ENCODE measurements at regions not wholly inside any gene's neighbourhood (a gene's known extent, or its start where the extent isn't known, plus 50 kb on each side); places are given as distances from the start of the nearest gene placed in this dataset.
"Not testable (repeated sequence)": the region's sequence is repeated elsewhere in the genome, so short reads cannot be mapped to it uniquely, and the experiment has no call there.

DNA sequence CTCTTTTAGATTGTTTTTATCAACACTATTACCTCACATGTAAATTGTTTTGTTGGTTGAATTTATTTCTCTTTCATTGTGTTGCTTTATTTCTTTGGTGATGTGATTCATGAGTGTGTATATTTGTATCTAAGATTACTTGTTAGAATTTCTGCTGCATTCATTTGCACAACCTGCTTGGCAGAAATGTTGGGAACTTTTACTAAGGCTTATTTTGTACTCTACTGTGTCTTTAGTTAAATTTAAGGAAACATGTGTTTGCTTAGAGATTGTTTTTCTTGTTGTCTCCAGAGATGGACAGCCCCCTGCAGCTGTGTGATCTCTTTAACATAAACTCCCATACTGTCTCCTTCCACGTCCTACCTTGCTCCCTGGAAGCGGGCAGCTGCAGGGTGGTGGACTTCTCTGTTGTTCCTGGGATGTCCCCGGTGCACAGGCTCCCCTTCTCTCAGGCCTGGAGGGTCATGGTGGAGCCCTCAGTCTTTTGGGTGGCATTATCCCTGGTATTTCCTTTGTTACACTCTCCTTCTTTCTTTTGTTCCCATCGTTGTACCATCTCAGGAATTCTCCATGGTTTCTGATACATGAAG lies 212.0 kb upstream of the SPRY2 start:
- no peak for DNase-seq (ENCODE audit: low read depth)

DNA sequence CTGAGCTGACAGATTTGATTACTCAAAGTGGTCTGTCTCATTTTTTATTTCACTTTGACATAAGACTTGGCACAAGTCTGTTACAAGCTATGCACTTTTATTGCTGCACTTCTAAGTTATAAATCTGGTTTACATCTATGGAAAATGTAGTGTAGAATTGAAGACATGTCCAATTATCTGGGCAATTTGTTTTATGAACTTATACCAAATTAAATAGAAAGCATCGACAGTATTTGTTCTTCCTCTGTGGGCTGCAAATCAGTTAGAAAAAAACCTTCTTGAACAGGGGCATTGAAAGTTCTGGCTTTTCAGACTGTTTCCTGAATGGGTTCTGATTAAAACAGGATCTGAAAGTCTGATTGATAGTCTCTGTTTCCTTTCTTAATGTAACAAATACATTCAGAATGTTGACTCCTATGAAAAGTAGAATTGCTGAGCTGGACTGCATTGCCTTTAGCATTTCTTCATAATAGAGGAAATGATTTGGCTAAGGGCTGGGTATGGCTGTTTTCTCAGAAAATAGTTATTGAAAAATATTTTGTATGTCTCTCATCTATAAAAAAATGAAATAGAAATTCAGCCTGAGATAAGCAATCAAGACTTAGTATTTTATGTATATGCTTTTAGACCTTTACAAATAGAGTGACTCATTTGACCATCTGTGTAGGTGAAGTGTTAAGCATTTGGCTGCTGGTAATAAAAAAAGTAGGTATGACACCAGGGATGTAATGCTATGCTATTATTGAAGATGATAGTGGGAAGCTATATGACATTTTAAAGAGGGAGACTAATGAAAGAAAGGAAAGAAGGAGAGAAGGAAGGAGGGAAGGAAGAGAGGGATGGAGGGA lies 210.9 kb upstream of the SPRY2 start:
- no peak for DNase-seq (ENCODE audit: low read depth)

DNA sequence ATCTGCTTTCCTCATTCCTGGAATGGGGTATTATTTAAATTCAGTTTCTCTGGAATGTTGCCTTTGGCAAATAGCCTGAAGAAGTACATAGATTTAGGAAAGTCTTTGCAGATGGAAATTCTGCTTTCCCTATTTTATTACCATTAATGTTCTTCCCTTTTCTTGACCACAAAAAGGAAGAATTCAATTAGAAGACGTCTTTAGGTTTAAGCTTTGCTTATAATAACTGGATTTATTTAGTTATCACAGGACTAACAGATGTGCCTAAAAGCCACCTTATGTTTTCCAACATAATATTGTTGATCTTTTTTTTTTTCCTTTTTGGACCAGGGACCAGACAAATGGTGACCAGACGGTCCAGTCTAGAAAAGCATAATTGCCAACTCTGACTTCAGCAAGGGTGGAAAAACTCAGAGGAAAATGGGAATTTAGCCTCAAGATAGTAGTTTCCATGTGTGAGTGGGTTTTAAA lies 210.1 kb upstream of the SPRY2 start:
- no peak for DNase-seq (ENCODE audit: low read depth)

DNA sequence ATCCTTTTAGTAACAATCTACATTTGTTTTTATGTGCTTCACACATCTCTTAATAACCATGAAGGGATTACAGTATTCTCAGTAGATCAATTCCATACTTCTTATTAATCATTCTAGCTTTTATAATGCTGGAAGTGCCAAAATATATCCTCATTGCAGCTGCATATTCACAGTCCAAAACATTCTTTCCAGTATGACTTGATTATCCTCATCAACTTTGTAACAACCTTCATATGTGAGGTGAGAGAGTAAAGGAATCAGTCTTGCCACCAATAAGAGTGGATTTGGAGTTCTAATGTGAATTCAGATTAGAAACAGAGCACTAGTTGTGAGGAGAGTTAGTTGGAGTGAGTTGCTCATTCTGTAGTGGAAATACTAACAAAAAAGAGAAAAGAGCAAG lies 208.0 kb upstream of the SPRY2 start:
- no peak for DNase-seq (ENCODE audit: low read depth)

DNA sequence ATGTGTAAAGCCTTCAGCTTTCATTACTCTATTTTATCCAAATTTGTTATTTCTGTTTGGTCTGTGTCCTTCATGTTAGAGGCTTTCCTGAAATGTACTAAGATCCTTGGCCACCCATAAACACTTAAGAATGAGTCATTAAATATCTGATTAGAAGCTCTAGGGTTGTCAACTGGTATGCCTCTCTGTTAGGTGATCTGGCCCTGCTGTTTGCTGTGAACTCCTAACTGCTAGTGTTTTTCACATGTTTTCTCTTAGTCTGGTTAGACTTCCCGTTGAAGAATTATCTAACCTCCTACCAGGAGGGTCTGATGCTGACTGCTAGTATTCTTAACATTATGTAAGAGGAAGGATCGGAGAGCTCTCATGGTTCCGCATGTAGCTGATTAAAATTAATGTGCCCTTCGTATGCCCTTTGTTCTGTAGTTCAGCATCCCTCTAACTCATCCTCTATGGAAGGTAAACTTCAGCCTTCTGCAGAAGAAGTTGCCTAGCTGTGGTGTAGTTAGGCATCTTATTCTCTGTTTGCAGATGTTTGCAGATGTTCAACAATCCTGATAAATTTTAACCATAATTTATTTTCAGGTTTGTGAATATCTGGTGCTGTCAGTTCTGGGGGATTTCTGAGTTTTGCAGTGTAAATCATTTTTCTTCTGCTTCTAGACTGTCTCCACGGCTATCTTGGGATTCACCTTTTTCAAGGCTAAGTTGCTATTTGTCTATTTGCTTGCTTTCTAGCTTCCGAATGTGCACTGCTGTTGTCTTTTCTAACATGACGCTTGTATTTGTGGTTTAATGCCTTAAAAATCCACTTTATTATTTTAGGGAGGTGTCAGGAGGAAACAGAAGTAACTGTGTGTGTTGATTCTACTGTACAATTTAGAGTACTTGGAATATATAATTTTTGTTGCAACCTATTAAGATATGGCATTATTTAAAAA lies 207.2 kb upstream of the SPRY2 start:
- no peak for DNase-seq (ENCODE audit: low read depth)

DNA sequence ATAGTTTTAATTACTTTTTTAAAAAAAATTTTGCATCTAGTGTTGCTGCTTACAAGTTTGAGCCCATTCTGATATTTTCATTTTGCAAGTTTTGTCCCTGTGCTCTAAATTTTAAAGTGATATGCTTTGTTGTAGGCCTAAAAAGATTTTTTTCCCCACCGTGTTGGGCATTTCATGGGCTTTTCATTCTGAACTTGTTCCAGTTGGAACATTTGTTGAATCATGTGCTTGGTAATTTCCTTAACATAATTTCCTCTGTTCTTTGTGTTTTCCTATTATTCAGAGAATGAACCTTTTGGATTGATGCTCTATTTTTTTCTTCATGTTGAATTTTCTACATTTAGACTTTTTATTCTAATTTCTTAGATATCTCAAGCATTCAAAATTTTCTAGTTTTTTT lies 206.4 kb upstream of the SPRY2 start:
- no peak for DNase-seq (ENCODE audit: low read depth)

DNA sequence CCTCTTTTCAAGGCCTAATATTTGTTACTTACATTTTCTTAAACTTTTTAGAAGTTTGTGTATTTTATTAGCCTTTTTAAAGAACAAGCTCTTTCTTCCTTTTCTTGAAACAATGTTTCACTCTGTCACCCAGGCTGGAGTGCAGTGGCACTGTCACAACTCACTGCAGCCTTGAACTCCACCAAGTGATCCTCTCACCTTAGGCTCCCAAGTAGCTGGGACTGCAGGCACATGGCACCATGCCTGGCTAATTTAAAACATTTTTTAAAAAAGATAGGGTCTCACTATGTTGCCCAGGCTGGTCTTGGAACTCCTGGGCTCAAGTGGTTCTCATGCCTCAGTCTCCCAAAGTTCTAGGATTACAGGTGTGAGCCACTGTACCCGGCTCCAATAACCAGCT lies 192.2 kb upstream of the SPRY2 start:
- DNase-seq (ENCODE audit: low read depth): no peak

DNA sequence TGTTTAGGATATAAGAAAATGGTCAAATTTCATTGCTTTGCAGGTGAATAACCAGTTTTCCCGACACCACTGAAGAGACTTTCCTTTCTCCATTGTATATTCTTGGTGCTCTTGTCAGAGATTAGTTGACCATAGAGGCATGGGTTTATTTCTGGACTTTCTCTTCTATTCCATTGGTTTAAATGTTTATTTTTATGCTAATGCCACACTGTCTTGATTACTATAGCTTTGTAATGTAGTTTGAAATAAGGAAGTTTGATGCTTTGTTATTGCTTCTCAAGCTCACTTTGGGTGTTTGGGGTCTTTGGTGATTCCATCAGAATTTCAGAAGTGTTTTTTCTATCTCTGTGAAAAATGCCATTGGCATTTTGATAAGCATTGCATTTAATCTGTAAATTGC lies 190.0 kb upstream of the SPRY2 start:
- no peak for DNase-seq (ENCODE audit: low read depth)

DNA sequence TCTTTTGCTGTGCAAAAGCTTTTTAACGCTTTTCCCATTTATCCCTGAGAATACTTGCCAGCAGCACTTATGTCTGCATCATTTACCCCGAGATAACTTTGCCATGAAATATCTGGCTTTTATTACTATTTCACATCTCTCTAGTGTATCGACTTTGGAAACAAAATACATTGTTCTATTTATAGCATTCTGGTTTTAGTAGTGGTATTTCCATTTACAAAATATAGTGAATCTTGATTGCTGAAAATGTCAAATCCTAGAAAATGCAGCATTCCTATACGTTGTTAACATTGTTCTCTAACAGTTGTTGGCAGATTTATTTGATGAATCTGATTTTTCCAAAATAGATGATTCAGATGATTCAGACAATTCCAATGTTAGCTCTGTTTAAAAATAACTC lies 189.3 kb upstream of the SPRY2 start:
- DNase-seq (ENCODE audit: low read depth): no peak

DNA sequence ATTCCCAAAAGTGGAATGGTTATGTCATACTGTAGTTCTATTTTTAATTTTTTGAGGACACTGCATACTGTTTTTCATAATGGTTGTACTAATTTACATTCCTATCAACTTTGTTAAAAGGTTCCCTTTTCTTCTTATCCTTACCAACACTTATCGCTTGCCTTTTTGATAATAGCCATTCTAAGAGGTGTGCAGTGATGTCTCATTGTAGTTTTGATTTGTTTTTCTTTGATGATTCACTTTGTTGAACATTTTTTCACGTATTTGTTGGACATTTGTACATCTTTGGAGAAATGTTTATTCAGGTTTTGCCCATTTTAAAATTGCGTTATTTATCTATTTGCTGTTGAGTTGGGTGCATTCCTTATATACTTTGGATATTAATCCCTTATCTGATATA lies 188.8 kb upstream of the SPRY2 start:
- no peak for DNase-seq (ENCODE audit: low read depth)

DNA sequence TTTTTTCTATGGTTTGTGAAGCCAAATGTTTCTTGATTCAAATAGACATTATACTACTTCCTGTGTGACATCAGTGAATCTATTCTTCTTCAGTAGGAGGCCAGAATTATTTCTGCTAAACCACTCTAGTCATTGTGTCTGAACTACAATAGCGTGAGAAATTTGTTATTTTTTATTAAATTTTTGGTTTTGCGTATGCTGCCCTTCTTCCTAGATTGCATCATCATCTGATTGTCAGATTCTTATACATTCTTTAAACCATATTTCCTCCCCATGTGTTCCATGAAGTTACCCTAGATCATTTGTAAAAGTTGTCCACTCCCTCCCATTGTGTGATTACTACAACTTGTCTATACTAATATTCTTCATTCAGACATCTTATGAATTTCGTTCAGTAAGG lies 187.8 kb upstream of the SPRY2 start:
- DNase-seq (ENCODE audit: low read depth): no peak

DNA sequence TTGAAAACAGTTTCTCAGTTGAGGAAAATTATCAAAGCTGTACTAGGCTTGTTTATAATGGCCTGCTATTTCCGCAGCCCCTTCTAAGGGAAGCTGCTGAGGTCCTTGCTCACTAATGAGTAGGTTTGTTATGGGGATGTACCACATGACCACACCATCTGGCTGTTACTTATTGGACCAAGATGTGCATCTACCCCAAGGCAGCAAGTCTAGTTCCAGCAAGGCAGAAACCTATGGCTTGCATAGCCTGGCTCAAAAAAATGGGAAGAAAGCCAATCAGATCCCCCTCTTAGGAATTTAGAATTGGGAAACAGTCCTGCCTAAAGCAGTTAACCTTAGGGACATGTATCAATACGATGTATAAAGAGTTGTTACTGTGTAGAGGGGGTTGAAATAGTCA lies 186.5 kb upstream of the SPRY2 start:
- DNase-seq (ENCODE audit: low read depth): peak; percentile 80

DNA sequence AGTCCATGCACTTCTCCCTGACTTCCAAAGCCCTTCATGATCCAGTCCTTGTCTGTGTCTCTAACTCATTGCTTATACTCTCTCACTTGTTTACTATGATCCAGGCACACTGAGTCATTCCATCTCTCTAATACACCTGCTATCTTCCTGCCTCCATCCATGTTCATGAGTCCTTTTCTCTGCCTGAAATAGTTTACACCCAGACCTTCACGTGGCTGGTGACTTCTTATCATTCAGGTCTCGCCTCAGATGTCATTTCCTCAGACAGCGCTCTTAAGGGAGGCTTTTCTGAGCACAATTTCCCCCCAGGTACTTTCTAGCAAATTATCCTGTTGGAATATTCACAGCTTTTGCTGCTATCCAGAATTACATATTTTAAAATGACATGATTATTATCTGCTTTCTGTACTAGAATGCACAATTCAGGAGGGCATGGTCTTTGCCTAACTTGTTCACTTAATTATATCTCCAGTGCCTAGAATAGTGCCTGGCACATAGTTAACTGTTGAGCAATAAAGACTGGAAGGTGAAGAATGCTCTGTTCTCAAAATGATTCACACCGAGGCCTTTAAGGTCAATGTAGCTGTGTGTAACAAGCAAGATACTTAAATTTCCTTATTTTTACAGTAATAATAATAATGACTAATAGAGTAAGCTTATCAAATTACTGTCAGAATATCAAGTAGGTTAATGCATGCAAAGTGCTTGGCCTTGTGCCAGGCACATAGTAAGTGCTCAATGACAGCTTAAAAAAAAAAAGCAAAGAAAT lies 183.7 kb upstream of the SPRY2 start:
- peak; percentile 45 for DNase-seq (ENCODE audit: low read depth)

DNA sequence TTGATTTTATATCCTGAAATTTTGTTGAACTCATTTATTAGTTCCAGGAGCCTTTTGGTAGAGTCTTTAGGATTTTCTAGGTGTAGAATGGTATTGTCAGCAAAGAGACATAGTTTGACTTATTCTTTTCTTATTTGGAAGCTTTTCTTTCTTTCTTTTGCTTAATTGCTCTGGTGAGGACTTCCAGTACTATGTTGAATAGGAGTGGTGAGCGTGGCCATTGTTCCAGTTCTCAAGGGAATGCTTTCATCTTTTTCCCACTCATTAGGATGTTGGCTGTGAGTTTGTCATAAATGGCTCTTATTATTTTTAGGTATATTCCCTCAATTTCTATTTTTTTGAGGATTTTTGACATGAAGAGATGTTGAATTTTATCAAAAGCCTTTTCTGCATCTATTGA lies 182.2 kb upstream of the SPRY2 start:
- DNase-seq (ENCODE audit: low read depth): no peak

DNA sequence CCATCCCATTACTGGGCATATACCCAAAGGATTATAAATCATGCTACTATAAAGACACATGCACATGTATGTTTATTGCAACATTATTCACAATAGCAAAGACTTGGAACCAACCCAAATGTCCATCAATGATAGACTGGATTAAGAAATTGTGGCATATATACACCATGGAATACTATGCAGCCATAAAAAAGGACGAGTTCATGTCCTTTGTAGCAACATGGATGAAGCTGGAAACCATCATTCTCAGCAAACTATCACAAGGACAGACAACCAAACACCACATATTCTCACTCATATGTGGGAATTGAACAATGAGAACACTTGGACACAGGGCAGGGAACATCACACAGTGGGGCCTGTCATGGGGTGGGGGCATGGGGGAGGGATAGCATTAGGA lies 181.5 kb upstream of the SPRY2 start:
- not testable (repeated sequence) for DNase-seq (ENCODE audit: low read depth)

DNA sequence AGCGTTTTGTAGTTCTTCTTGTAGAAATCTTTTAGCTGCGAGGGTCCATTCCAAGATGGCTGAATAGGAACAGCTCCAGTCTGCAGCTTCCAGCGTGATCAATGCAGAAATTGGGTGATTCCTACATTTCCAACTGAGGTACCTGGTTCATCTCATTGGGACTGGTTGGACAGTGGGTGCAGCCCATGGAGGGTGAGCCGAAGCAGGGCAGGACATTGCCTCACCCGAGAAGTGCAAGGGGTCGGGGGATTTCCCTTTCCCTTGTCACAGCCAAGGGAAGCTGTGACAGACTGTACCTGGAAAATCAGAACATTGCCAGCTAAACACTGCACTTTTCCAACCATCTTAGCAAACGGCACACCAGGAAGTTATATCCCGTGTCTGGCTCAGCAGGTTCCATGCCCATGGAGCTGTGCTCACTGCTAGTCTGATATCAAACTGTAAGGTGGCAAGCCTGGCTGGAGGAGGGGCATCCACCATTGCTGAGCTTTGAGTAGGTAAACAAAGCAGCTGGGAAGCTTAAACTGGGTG lies 176.0 kb upstream of the SPRY2 start:
- no peak for DNase-seq (ENCODE audit: low read depth)

DNA sequence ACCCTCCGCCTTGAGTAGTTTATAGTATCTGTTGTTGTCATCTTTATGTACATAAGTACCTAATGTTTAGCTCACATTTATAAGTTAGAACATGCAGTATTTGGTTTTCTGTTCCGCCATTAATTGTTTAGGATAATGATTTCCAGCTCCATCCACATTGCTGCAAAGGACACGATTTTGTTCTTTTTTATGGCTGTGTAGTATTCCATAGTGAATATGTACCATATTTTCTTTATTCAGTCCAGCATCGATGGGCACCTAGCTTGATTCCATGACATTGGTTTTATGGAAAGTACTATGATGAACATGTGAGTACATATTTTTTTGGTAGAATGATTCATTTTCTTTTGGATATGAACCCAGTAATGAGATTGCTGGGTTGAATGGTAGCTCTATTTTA lies 174.4 kb upstream of the SPRY2 start:
- no peak for DNase-seq (ENCODE audit: low read depth)

DNA sequence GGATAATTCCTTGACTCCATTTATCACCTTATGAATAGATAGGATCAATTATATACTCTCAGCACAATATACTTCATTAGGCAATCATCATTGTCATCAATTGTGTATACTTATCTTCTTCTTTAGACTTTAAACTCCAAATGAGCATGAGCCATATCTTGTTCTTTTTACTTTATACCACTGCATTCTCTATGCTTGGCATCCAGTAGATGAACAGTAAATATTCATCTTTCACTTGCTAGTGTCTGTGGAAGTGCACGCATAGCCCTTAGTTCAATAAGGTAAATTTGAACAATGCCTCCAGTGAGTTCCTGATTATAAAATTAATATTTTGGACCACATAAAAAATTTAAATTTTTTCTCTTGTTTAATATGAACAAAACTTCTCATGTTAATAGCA lies 172.3 kb upstream of the SPRY2 start:
- no peak for DNase-seq (ENCODE audit: low read depth)

DNA sequence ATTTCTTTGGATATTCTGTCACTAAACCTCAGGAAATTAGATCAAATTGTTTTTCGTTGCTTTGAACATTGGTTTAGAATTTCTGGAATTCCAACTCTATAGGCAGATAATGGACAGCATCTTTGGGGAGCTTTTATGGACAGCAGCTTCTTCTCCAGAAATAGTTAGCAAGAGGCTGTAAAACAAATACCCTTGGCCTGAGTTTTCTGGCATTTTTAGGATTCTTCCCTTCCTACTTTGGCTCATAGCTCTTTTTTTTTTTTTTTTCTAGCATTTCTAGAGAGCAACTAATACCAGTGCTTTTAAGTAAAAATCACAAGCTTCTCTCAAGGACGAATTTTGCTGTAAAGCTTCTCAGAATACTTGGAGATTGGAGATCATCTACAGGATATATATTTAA lies 169.8 kb upstream of the SPRY2 start:
- DNase-seq (ENCODE audit: low read depth): no peak

DNA sequence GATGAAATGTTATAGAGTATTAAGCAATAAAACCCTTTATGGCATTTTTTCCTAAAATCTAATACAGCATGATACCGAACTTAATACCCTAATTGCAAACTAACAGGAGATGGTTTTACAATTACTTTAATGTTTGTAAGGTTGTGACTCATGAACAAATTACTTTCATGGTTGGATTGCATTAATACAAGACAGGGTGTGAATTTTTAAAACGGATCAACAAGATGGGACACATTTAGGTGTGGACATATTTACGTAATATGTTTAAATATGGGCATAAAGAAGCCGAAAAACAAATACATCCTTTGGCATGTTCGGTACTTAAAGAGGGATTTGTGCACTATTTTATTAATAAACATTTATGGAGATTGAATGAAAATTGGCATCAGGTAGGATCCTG lies 168.3 kb upstream of the SPRY2 start:
- DNase-seq (ENCODE audit: low read depth): no peak

DNA sequence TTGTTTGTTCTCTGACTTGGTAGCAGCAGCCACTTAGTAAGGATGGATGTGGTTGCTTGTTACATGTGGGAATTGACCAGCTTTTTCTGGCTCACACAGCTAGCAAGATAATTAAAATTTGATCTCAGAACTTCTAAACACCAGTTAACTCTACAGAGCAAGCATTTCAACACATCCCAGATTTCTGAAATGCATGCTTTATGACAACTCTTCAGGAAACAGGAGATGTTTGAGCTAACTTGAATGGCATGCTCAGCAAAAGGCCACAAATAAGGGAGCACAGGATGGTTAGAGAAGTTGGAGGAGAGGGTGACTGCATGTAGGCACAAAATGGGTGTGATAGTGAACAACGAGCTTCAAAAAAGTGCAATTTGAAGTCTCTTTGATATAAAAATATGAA lies 167.1 kb upstream of the SPRY2 start:
- no peak for DNase-seq (ENCODE audit: low read depth)

DNA sequence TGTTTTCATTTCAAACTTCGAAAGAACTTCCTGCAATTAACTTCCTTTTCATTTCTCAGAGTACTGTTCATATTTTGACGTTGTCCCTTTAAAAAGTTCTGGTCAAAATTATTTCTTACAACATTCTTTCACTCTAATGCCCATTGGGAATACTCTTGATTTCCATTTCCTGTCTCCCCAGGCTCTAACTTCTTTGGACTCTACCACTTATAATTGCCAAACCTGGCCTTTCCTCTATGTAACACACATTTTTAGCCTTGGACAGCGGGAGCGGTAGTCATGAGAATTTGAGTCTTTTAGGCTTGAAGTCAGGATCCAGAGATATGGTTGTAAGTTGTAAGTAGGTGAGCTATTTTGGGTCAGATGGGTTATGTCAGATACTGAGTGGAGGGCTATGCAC lies 163.5 kb upstream of the SPRY2 start:
- DNase-seq (ENCODE audit: low read depth): no peak
